ENCODE measurements at regions not wholly inside any gene's neighbourhood (a gene's known extent, or its start where the extent isn't known, plus 50 kb on each side); places are given as distances from the start of the nearest gene placed in this dataset.
"Not testable (repeated sequence)": the region's sequence is repeated elsewhere in the genome, so short reads cannot be mapped to it uniquely, and the experiment has no call there.

DNA sequence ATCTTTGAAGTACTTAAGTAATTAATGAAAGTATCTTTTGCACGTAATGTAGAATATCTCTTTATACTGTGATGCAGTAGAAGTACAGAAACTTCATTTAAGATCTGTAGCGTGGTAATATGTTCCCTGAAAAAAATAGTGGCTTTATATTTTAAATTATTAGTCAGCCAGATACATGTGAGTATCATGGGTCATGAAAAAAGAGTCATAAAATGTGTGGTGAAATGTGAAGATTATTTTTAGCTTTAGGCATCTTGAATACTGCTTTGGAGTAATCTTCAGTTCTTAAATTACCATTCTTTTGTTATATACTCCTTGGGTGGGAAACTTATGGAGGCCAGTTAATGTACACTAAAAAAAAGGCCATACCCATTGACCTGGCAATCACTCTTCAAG lies 59.6 kb upstream of the NUTM2F start:
- TF ChIP-seq POLR2A, POLR2AphosphoS5, EP300 (IDR thresholded peaks at IDR 0.05): not testable (repeated sequence)
- TF ChIP-seq, protein P1, sequence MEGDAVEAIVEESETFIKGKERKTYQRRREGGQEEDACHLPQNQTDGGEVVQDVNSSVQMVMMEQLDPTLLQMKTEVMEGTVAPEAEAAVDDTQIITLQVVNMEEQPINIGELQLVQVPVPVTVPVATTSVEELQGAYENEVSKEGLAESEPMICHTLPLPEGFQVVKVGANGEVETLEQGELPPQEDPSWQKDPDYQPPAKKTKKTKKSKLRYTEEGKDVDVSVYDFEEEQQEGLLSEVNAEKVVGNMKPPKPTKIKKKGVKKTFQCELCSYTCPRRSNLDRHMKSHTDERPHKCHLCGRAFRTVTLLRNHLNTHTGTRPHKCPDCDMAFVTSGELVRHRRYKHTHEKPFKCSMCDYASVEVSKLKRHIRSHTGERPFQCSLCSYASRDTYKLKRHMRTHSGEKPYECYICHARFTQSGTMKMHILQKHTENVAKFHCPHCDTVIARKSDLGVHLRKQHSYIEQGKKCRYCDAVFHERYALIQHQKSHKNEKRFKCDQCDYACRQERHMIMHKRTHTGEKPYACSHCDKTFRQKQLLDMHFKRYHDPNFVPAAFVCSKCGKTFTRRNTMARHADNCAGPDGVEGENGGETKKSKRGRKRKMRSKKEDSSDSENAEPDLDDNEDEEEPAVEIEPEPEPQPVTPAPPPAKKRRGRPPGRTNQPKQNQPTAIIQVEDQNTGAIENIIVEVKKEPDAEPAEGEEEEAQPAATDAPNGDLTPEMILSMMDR (IDR thresholded peaks at IDR 0.05), result not testable (repeated sequence)
